Fibroblast of pulmonary artery (primary cell): ENCODE measurements at regions not wholly inside any gene's neighbourhood (a gene's known extent, or its start where the extent isn't known, plus 50 kb on each side); places are given as distances from the start of the nearest gene placed in this dataset.

ENCODE experiments used
- DNase-seq: peaks from one replicate; pipeline ENCODE4 v3.0.0-alpha.2; 2010; ENCODE audit warnings: low read depth
- H3K4me3 ChIP-seq: replicated peaks from 2 replicates; pipeline ENCODE4 v1.5.1; 2011; ENCODE audit warnings: low read depth, mild to moderate bottlenecking, control low read depth, low read length, moderate library complexity
- TF ChIP-seq, protein P1 (sequence below): IDR thresholded peaks from 2 replicates; pipeline ENCODE4 v1.5.1; 2011; ENCODE audit warnings: mild to moderate bottlenecking, control low read depth, low read length, inconsistent platforms; ENCODE audit errors: missing control alignments

DNA sequence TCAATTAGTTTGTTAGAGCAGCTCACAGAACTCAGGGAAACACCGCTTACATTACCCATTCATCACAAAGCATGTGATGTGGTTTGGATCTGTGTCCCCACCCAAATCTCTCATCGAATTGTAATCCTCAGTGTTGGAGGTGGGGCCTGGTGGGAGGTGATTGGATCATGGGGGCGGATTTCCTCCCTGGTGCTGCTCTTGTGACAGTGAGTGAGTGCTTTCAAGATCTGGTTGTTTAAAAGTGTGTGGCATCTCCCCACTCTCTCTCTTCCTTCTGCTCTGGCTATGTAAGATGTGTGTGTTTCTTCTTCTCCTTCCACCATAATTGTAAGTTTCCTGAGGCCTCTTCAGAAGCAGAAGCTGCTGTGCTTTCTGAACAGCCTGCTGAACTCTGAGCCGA lies 63.5 kb upstream of the AGPS start:
- no peak for DNase-seq
- no peak overlapping the region for H3K4me3 ChIP-seq
- TF ChIP-seq, protein P1, sequence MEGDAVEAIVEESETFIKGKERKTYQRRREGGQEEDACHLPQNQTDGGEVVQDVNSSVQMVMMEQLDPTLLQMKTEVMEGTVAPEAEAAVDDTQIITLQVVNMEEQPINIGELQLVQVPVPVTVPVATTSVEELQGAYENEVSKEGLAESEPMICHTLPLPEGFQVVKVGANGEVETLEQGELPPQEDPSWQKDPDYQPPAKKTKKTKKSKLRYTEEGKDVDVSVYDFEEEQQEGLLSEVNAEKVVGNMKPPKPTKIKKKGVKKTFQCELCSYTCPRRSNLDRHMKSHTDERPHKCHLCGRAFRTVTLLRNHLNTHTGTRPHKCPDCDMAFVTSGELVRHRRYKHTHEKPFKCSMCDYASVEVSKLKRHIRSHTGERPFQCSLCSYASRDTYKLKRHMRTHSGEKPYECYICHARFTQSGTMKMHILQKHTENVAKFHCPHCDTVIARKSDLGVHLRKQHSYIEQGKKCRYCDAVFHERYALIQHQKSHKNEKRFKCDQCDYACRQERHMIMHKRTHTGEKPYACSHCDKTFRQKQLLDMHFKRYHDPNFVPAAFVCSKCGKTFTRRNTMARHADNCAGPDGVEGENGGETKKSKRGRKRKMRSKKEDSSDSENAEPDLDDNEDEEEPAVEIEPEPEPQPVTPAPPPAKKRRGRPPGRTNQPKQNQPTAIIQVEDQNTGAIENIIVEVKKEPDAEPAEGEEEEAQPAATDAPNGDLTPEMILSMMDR, result no peak

DNA sequence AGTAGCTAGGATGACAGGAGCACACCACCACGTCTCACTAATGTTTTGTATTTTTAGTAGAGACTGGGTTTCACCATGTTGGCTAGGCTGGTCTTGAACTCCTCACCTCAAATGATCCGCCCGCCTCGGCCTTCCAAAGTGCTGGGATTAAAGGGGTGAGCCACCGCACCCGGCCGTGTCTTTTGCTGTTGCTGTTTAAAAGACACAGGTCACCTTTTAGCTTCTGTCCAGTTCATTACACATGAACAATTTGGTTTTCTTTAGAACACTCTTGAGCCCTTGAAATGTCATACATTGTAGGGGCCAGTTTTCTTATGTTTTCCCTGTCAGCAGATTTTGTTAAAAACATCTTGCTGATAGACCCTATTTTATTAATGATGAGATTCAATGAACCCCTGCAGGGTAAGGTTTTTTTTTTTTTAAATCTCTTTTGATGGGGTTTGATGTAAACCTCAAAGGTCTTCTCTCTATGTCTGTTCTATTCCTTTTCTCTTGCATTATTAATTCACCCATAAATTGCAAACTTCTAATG lies 61.0 kb upstream of the AGPS start:
- TF ChIP-seq, protein P1, result no peak
- no peak overlapping the region for H3K4me3 ChIP-seq
- DNase-seq, result no peak

DNA sequence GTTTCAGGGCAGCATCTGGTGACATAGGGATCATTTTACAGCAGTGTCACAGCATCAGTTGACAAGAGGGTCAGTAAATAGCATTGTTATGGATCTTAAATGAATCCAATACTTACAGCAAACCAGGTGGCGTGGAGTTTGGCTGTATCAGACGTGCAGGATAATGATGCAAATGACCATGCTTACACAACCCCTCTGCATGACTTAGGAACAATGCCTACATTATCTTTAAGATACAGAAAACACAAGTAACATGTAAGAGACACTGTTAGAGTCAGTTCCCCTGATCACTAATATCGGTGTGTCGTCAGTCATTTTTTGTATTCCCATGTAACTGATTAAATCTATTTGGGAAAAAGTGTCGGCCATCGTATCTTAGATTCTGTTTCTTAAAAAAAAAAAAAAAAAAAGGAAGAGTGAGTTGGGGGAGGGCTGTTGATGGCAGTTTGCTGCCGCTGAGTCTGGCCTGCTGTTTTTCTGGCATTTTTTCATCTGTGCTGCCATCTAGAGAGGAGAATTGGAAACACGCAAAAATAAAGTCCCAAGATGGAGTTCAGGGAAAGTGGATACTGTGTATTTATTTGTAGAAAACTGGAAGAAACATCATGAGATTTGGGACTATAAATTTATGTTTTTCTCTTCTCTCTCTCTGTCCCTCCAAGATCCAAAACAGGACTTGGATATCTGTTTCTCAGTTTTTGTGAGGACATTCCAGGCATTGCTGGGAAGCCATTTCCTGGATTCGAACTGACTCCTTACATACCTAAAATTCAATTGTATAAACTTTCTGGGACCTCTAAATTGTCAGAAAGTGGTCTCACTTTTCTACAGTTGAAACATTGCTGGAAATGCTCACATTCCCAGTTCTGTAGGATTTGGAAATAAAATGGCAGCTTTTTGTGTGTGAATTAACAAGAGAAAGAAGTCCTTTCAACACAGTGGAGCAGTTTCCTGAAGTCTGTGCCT lies 60.3 kb upstream of the AGPS start:
- peak; percentile 90 for DNase-seq
- TF ChIP-seq, protein P1, result peak; percentile 66
- peak overlapping the region; percentile 11 for H3K4me3 ChIP-seq

DNA sequence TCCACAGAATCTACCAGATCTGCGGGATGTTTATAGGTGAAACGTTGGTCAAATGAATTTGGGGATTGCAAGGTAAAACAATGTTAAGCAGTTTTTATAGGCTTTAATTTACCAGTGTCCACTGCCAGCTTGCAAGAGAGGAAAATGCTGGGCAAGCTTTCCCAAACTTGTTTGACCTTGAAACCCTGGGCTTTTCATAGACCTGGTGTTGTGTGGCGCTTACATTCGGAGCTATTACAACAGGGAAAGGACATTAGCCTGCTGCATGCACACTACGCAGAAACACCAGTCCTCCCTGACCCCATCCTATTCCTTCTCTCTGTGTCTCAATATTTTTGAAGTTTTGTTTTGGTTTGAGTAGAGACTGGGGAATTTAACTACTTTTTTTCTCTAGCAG lies 59.6 kb upstream of the AGPS start:
- H3K4me3 ChIP-seq, result no peak overlapping the region
- TF ChIP-seq, protein P1, result no peak
- DNase-seq, result no peak

DNA sequence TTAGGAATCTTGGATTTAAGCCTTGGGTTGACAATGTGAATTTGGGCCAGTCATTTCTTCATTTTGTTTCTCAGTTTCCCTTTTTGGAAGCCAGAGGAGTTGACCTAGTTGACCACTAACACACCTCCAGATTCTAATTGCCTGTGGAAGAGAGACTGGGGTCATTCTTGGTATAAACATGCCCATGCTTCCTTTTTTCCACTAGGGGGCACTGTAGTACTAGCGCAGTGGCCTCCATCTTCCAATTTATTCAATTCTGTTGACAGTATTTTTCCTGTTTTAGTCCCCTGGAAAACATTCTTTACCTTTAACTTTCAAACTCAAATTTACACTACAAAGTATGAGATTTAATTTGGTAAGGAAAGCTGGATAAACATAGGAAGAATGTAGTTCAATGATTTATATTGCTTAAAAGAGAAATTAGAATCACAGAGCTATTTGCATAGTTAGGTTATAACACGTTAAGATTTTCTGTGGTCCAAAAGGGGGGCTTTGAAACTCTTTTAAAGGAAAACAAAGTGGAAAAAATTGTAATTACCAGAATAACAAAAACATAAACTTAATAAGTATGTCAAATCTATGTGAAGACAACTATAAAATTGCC lies 57.5 kb upstream of the AGPS start:
- DNase-seq, result peak; percentile 66
- TF ChIP-seq, protein P1, result peak; percentile 96
- no peak overlapping the region for H3K4me3 ChIP-seq

DNA sequence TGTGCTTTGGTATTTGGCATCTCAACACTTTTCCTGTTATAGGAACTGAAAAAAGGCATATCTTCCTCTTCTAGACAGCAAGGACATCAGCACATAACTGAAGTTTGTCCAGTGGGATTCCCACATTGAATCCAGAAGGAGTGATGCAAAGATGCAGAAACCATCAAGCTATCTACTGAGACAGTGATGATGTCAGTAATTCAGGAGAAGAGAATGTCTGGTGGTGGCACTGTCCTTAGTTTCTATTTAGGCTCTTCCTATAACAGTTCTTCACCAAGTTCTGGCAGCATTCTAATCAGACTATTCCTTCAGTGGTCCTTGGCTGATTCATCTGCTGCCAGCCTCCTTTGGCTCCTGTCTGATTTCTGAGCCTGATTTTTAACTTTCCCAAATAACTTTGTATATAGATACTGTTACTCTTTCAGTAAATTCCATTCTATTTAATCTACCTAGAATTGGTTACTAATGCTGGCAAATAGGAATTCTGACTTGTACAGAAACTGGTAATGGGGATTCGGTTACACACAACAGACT lies 56.6 kb upstream of the AGPS start:
- TF ChIP-seq, protein P1, result no peak
- DNase-seq, result no peak
- H3K4me3 ChIP-seq, result no peak overlapping the region
